Lower leg skin (tissue), 4 donors: ENCODE measurements at regions not wholly inside any gene's neighbourhood (a gene's known extent, or its start where the extent isn't known, plus 50 kb on each side); places are given as distances from the start of the nearest gene placed in this dataset.

Experiments used
- DNase-seq, 2 donors: peaks; one replicate each; pipeline ENCODE4 v3.0.0-alpha.2; 2019; ENCODE audit warnings: low spot score in 2 of 2
- H3K4me3 ChIP-seq: fragments of 200-600 bp; sonication (generic); 2 replicates; pipeline ENCODE4 v1.5.1; 2017; ENCODE audit warnings: mild to moderate bottlenecking, low read depth; ENCODE audit not compliant: poor library complexity, severe bottlenecking
- CTCF ChIP-seq, 3 donors: fragments of 450-650 bp; IDR thresholded peaks; one replicate each; pipeline ENCODE4 v1.5.1; 2016; ENCODE audit warnings: antibody characterized with exemption in 3 of 3, mild to moderate bottlenecking in 3 of 3, moderate library complexity in 2 of 3
- POLR2A ChIP-seq, 2 donors: fragments of 450-650 bp; IDR thresholded peaks; one replicate each; pipeline ENCODE4 v1.6.1; 2016 to 2017; ENCODE audit warnings: antibody characterized with exemption in 2 of 2, mild to moderate bottlenecking in 1 of 2, moderate library complexity in 1 of 2
- WGBS, 2 donors: methylation state at CpG; one replicate each; pipeline ENCODE4 v1.1.5; 2018; 5-methylcytosine and 5-hydroxymethylcytosine counted together
- intact Hi-C: fragments of 100-400 bp; cut with DNase I; formaldehyde crosslinking; loops from one replicate; pipeline ENCODE4 v1.15.0; 2023; ENCODE audit warnings: low total_unique reads

DNA sequence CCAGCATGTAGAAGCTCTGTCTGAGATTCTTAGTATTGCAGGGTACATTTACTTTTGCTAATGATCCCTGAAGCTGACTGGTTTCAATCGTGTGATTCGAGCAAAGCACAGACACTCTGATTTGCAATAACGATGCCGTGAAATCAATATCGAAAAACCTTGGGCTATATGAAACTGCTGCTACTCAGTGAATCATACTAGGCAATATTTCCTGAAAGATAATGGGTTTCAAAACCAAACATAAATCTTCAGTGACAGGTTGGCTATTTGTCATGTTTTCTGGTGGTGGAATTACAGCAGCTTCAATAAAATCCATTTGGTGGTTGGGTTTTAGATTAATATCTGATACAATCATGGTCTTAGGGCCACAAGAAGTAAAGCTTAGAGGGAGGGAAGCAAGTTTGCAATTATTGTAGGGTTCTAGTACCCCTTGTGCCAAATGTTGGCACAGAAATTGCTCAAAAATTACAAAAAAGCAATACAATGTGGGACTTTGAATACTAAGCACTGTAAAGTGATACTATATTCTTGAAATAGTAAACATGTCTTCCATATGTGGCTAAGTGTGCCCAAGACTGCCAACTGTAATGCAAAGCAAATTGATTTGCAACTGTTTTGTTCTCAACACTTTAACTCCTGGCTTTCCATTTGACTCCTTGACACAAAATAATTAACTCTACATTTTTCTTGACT lies 112.4 kb upstream of the JAZF1 start:
- intact Hi-C loops = no loop called here
- WGBS, 2 donors = 65 to 68% methylated on average over 5 of the region's 5 CpGs
- TF ChIP-seq CTCF (IDR thresholded peaks at IDR 0.05) = no peak
- no peak for TF ChIP-seq POLR2A (IDR thresholded peaks at IDR 0.05)
- H3K4me3 ChIP-seq = no peak overlapping the region
- DNase-seq = no peak

GRCh38 chr7:28293527-28293835 lies 112.9 kb upstream of the JAZF1 start:
- intact Hi-C loops = no loop called here
- WGBS, 2 donors = 84 to 88% methylated on average over 1 of the region's 1 CpG
- DNase-seq = no peak
- no peak for TF ChIP-seq POLR2A (IDR thresholded peaks at IDR 0.05)
- TF ChIP-seq CTCF (IDR thresholded peaks at IDR 0.05) = no peak
- H3K4me3 ChIP-seq = no peak overlapping the region

DNA sequence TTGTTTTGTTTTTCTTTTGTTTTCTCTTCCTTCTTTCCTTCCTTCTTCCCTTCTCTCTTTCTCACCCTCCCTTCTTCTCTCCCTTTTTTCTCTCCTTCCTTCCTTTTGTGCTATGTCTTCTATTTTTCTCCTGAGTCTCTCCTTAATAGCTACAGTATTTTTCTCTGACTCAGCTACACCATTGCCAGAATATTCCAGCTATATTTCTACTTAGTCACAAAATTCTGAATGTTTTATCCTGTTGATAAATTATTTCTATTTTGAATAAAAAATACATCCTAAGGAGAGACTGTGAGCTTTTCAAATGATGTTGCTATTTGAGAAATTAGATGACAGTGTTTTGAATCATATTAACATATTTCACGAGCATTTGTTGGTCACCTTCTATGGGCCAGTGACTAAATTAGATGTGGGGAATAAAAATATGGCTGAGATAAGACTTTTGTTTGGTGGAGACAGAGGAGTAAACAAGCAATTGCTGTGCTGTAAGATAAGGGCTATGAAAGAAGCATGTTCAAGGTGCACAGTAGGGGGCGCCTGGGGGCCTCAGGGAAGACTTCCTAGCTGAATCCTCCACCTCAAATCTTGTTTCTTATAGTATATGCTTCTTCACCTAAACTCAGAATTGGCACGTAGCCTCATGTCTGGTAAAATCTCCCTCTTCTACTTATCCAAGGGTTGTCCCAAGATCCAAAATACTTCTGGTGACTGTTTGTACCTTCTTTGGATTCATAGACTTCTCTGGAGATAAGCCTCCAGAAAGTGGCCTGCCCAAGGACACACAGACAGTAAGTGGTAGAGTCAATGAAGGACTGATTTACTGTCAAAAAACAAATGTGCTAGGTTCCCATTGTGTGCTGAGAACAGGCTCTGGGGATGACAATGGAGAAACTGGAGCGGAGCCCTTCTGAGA lies 115.5 kb upstream of the CREB5 start:
- H3K4me3 ChIP-seq = no peak overlapping the region
- WGBS, 2 donors = 56 to 59% methylated on average over 4 of the region's 4 CpGs
- intact Hi-C loops = no loop called here
- TF ChIP-seq POLR2A (IDR thresholded peaks at IDR 0.05) = no peak
- no peak for TF ChIP-seq CTCF (IDR thresholded peaks at IDR 0.05)
- DNase-seq = no peak

- 80 to 84% methylated on average over 4 of the region's 4 CpGs for WGBS, 2 donors
- no peak overlapping the region for H3K4me3 ChIP-seq
- no peak for DNase-seq
- intact Hi-C loops = no loop called here
- TF ChIP-seq CTCF (IDR thresholded peaks at IDR 0.05) (no peak), POLR2A (IDR thresholded peaks at IDR 0.05) (no peak)
Observed at GRCh38 chr7:28297801-28298459, 114.4 kb upstream of the CREB5 start.

DNA sequence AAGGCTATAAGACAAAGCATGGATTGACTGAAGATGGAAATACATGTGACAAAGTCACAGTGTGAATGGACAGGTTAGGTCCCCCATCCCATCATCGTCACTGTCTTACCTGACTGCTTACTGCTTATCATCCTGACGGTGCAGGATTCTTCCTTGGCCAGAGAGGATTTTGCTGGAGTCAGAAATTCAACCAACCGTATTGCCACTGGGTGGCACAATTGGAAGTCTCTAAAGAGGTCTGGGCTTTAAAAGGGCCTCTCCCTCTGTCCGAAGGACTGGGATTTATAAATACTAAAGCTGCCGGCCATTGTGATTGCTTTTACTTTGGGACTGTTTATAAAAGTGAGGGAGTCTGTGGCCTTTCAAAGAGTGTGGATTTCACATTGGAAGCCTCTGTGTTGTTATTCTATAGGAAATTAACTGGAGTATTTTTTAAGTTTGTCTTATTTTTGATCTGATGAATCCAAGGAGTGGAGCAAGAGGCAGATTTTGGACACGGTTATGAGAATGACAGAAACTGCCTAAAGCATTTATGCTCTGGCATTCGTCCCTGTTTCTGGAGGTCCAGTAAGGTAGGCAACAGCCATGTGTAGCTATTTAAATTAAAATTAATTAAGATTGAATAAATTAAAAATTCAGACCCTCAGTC lies 113.3 kb upstream of the CREB5 start:
- intact Hi-C loops = no loop called here
- WGBS, 2 donors = 32 to 40% methylated on average over 7 of the region's 7 CpGs
- TF ChIP-seq CTCF (IDR thresholded peaks at IDR 0.05) (no peak), POLR2A (IDR thresholded peaks at IDR 0.05) (no peak)

More for the DNA sequence above, 113.3 kb upstream of the CREB5 start:
- H3K4me3 ChIP-seq = no peak overlapping the region
- peak in 1 of 2 donors; percentile 20 for DNase-seq
